Esophagus muscularis mucosa (tissue), 4 donors: ENCODE measurements at regions not wholly inside any gene's neighbourhood (a gene's known extent, or its start where the extent isn't known, plus 50 kb on each side); places are given as distances from the start of the nearest gene placed in this dataset.

Experiments
- EP300 ChIP-seq: sonication (generic); formaldehyde crosslinking; IDR thresholded peaks from one replicate; pipeline ENCODE4 v1.6.1; 2017; ENCODE audit warnings: antibody characterized with exemption
- POLR2A ChIP-seq: fragments of 450-650 bp; IDR thresholded peaks from one replicate; pipeline ENCODE4 v1.6.1; 2017; ENCODE audit warnings: antibody characterized with exemption, moderate library complexity, mild to moderate bottlenecking, low read depth
- POLR2AphosphoS5 ChIP-seq, 2 donors: sonication (generic); formaldehyde crosslinking; IDR thresholded peaks; one replicate each; pipeline ENCODE4 v1.6.1; 2017; ENCODE audit warnings: antibody characterized with exemption in 2 of 2
- TF ChIP-seq, protein P1 (sequence below), 3 experiments: fragments of 200-600 bp in 2 of 3; fragments of 450-650 bp in 1 of 3; sonication (generic) in 2 of 3; IDR thresholded peaks; one replicate each; pipeline ENCODE4 v1.5.1; 2017 to 2019; ENCODE audit warnings: antibody characterized with exemption in 3 of 3, mild to moderate bottlenecking in 2 of 3, moderate library complexity in 1 of 3

DNA sequence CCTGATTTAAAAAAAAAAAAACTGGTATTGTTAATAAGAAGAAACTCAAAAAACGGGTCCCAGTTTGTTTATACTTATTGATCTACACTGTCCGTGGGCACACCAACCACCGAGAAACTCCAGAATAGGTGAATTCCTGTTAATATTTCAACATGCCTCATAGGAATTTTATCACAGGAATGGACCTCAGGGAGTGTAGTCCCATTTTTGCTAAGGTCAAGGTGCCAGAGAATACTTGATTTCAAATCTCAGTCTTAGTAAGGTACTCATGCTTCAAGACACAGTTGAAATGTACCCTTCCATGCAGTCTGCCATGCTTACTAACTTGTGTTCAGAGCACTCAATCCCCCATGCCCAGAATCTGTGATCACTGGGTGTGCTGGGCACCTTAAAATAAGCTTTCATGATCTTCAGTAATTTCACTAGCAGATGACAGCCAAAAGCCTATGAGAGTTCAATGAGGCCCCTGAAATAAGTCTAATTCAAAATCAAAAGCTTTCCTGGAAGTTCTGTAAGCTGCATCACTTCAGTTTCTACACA lies 385.7 kb downstream of the TNS3 start:
- TF ChIP-seq POLR2AphosphoS5 (IDR thresholded peaks at IDR 0.05) (no peak), POLR2A (no peak), EP300 (no peak)
- TF ChIP-seq, protein P1, sequence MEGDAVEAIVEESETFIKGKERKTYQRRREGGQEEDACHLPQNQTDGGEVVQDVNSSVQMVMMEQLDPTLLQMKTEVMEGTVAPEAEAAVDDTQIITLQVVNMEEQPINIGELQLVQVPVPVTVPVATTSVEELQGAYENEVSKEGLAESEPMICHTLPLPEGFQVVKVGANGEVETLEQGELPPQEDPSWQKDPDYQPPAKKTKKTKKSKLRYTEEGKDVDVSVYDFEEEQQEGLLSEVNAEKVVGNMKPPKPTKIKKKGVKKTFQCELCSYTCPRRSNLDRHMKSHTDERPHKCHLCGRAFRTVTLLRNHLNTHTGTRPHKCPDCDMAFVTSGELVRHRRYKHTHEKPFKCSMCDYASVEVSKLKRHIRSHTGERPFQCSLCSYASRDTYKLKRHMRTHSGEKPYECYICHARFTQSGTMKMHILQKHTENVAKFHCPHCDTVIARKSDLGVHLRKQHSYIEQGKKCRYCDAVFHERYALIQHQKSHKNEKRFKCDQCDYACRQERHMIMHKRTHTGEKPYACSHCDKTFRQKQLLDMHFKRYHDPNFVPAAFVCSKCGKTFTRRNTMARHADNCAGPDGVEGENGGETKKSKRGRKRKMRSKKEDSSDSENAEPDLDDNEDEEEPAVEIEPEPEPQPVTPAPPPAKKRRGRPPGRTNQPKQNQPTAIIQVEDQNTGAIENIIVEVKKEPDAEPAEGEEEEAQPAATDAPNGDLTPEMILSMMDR (IDR thresholded peaks at IDR 0.05), result no peak
